Tibial nerve (tissue), 4 donors: ENCODE measurements at regions not wholly inside any gene's neighbourhood (a gene's known extent, or its start where the extent isn't known, plus 50 kb on each side); places are given as distances from the start of the nearest gene placed in this dataset.

Source experiments
- EP300 ChIP-seq, 2 donors: sonication (generic); formaldehyde crosslinking; IDR thresholded peaks; one replicate each; pipeline ENCODE4 v1.6.1; 2017; ENCODE audit warnings: antibody characterized with exemption in 2 of 2, mild to moderate bottlenecking in 1 of 2
- POLR2A ChIP-seq, 2 donors: fragments of 450-650 bp; IDR thresholded peaks; one replicate each; pipeline ENCODE4 v1.6.1; 2017; ENCODE audit warnings: antibody characterized with exemption in 2 of 2, mild to moderate bottlenecking in 2 of 2, moderate library complexity in 2 of 2
- TF ChIP-seq, protein P1 (sequence below), 5 experiments: fragments of 200-600 bp in 3 of 5; fragments of 450-650 bp in 2 of 5; sonication (generic) in 3 of 5; IDR thresholded peaks; one replicate each; pipeline ENCODE4 v1.5.1; 2016 to 2019; ENCODE audit warnings: antibody characterized with exemption in 5 of 5, mild to moderate bottlenecking in 3 of 5, moderate library complexity in 2 of 5

DNA sequence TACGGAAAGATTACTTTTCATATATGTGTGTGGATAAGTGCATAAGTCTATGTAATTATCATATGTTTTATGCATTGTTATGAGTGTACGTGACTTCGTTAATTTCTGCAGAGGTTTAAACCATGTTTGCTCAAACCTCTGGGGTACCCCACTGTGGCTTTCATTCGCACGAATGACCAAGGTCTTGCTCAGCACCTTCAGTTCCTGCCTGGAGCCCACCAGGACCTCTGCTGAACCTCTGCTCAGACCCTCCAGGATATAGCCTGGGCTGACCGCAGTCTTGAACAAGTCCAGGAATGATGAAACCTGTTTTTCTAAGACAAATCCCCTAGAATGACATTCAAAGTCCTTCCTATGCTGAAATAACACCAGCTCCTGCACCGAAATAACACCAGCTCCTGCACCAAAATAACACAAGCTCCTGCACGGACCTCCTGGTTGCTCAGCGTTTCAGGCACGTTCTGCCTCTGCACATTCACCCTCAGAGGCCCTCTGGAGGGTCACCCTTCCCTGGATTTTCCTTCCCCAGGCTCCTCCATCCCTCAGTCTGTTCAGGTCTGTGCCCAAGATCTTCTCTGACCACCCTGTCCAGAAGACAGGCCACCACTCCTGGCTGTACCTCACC lies 99.7 kb upstream of the BOD1 start:
- no peak for TF ChIP-seq POLR2A (IDR thresholded peaks at IDR 0.05)
- TF ChIP-seq, protein P1, sequence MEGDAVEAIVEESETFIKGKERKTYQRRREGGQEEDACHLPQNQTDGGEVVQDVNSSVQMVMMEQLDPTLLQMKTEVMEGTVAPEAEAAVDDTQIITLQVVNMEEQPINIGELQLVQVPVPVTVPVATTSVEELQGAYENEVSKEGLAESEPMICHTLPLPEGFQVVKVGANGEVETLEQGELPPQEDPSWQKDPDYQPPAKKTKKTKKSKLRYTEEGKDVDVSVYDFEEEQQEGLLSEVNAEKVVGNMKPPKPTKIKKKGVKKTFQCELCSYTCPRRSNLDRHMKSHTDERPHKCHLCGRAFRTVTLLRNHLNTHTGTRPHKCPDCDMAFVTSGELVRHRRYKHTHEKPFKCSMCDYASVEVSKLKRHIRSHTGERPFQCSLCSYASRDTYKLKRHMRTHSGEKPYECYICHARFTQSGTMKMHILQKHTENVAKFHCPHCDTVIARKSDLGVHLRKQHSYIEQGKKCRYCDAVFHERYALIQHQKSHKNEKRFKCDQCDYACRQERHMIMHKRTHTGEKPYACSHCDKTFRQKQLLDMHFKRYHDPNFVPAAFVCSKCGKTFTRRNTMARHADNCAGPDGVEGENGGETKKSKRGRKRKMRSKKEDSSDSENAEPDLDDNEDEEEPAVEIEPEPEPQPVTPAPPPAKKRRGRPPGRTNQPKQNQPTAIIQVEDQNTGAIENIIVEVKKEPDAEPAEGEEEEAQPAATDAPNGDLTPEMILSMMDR (IDR thresholded peaks at IDR 0.05): no peak
- TF ChIP-seq EP300 (IDR thresholded peaks at IDR 0.05): no peak
